MCF 10A (cell line): ENCODE measurements at regions not wholly inside any gene's neighbourhood (a gene's known extent, or its start where the extent isn't known, plus 50 kb on each side); places are given as distances from the start of the nearest gene placed in this dataset.

ENCODE experiments used
- BruUV-seq: library from RNA; stranded (reverse); fragments of 400-500 nt; replicated peaks from 2 replicates; lab custom pipeline; 2021; lab: Mats Ljungman, UMichigan
- CTCF ChIA-PET: fragments of 300-600 bp; sonication (Branson Sonifier 250); formaldehyde crosslinking; extraction: SDS; loops from one replicate; lab custom pipeline; 2021; ENCODE audit warnings: antibody characterized with exemption, inconsistent platforms; lab: Yijun Ruan, JAX
- POLR2A ChIA-PET: fragments of 300-600, 350-650 bp; sonication (Branson Sonifier 250); formaldehyde crosslinking; extraction: SDS; loops from one replicate; lab custom pipeline; 2020; ENCODE audit warnings: antibody characterized with exemption, inconsistent platforms; lab: Yijun Ruan, JAX
- DNase-seq: peaks from one replicate; pipeline ENCODE4 v3.0.0-alpha.2; 2018; ENCODE audit not compliant: unreplicated experiment
- H3K27ac Mint-ChIP-seq: one replicate; pipeline ENCODE4 v1.8.0; 2022; ENCODE audit warnings: mild to moderate bottlenecking, low read depth, mixed read lengths; ENCODE audit not compliant: unreplicated experiment
- H3K27me3 Mint-ChIP-seq: one replicate; pipeline ENCODE4 v1.8.0; 2022; ENCODE audit warnings: mixed read lengths; ENCODE audit not compliant: insufficient read depth, unreplicated experiment
- H3K36me3 Mint-ChIP-seq: one replicate; pipeline ENCODE4 v1.8.0; 2022; ENCODE audit warnings: mild to moderate bottlenecking, moderate library complexity, mixed read lengths; ENCODE audit not compliant: insufficient read depth, unreplicated experiment
- H3K4me1 Mint-ChIP-seq: one replicate; pipeline ENCODE4 v1.8.0; 2022; ENCODE audit warnings: mixed read lengths; ENCODE audit not compliant: insufficient read depth, unreplicated experiment
- H3K4me3 Mint-ChIP-seq: one replicate; pipeline ENCODE4 v1.8.0; 2022; ENCODE audit warnings: mild to moderate bottlenecking, moderate library complexity, mixed read lengths; ENCODE audit not compliant: unreplicated experiment
- H3K9me3 Mint-ChIP-seq: one replicate; pipeline ENCODE4 v1.8.0; 2022; ENCODE audit warnings: mixed read lengths; ENCODE audit not compliant: unreplicated experiment
- intact Hi-C: fragments of 100-400 bp; cut with micrococcal nuclease; formaldehyde crosslinking; loops from 2 replicates; pipeline ENCODE4 v1.14.1; 2022
- TF ChIP-seq, protein P1 (sequence below): fragments of 200-600 bp; IDR thresholded peaks from one replicate; pipeline ENCODE4 v1.8.0; 2022; ENCODE audit warnings: antibody characterized with exemption, mild to moderate bottlenecking; ENCODE audit not compliant: unreplicated experiment

- Mint-ChIP-seq H3K4me1 (peaks cover 12% of the 10 kb centered on the region), H3K4me3 (no peak overlapping the region), H3K36me3 (peaks cover 4% of the 10 kb centered on the region), H3K9me3 (no peaks in the 10 kb centered on the region), H3K27ac (no peak overlapping the region), H3K27me3 (no peaks in the 10 kb centered on the region)
- TF ChIP-seq, protein P1, sequence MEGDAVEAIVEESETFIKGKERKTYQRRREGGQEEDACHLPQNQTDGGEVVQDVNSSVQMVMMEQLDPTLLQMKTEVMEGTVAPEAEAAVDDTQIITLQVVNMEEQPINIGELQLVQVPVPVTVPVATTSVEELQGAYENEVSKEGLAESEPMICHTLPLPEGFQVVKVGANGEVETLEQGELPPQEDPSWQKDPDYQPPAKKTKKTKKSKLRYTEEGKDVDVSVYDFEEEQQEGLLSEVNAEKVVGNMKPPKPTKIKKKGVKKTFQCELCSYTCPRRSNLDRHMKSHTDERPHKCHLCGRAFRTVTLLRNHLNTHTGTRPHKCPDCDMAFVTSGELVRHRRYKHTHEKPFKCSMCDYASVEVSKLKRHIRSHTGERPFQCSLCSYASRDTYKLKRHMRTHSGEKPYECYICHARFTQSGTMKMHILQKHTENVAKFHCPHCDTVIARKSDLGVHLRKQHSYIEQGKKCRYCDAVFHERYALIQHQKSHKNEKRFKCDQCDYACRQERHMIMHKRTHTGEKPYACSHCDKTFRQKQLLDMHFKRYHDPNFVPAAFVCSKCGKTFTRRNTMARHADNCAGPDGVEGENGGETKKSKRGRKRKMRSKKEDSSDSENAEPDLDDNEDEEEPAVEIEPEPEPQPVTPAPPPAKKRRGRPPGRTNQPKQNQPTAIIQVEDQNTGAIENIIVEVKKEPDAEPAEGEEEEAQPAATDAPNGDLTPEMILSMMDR = no peak
- DNase-seq = no peak
- ChIA-PET POLR2A (interaction anchor here (0.6 kb wide), 1 partner anchor 938 kb away, joined by 3 read pairs; no protein-coding TSS in a partner anchor), CTCF (no interaction called here)
- BruUV-seq = no TSS peak
- intact Hi-C loops = loop anchor here (5.0 to 10.0 kb wide), 2 partner anchors 175 to 223 kb away; partner anchors contain the start of gene NRP1
These were observed 222.8 kb upstream of the NRP1 start for GRCh38 chr10:33557313-33557712.

- no peak overlapping the region for H3K4me3 Mint-ChIP-seq
- intact Hi-C loops = loop anchor here (5.0 to 10.0 kb wide), 2 partner anchors 174 to 222 kb away; partner anchors contain the start of gene NRP1
These were observed 222.2 kb upstream of the NRP1 start for GRCh38 chr10:33556620-33557019.

DNA sequence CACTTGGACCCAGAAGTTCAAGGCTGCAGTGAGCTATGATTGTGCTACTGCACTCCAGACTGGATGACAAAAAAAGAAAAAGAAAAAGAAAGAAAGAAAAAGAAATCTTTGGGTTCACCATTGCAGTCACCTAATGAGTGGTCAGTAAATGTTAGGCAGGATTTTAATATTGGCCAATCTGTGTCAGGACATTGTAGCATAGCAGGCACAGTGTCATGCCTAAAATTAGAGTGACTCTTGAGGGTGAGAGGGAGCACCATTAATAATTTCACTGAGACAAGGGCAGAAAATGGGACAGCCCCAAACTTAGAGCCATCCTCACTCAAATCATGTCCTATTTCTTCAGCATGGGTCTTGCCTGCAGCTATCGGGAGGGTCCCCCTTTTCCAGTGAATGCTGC is 221.6 kb upstream of the NRP1 start:
- CTCF ChIA-PET = no interaction called here
- TF ChIP-seq, protein P1 = no peak
- DNase-seq = no peak
- no peak overlapping the region for H3K4me3 Mint-ChIP-seq
- intact Hi-C loops = loop anchor here (5.0 to 10.0 kb wide), 2 partner anchors 174 to 221 kb away; partner anchors contain the start of gene NRP1
- H3K4me1 Mint-ChIP-seq = peaks cover 12% of the 10 kb centered on the region
- H3K27ac Mint-ChIP-seq = no peak overlapping the region
- no peaks in the 10 kb centered on the region for H3K36me3 Mint-ChIP-seq
- POLR2A ChIA-PET = no interaction called here
- BruUV-seq = no TSS peak
- H3K27me3 Mint-ChIP-seq = no peaks in the 10 kb centered on the region
- H3K9me3 Mint-ChIP-seq = no peaks in the 10 kb centered on the region

More at GRCh38 chr10:33556620-33557019, 222.2 kb upstream of the NRP1 start:
- no peaks in the 10 kb centered on the region for H3K27me3 Mint-ChIP-seq
- TF ChIP-seq, protein P1 = no peak
- H3K9me3 Mint-ChIP-seq = no peaks in the 10 kb centered on the region
- no peak overlapping the region for H3K27ac Mint-ChIP-seq
- peaks cover 2% of the 10 kb centered on the region for H3K36me3 Mint-ChIP-seq
- ChIA-PET POLR2A (no interaction called here), CTCF (no interaction called here)
- BruUV-seq = no TSS peak
- peaks cover 12% of the 10 kb centered on the region for H3K4me1 Mint-ChIP-seq
- no peak for DNase-seq

- intact Hi-C loops = loop anchor here (10.0 kb wide), 1 partner anchor 219 kb away; the partner anchor contains the start of gene NRP1
- peaks cover 5% of the 10 kb centered on the region for H3K4me1 Mint-ChIP-seq
- no peak overlapping the region for H3K4me3 Mint-ChIP-seq
- BruUV-seq = no TSS peak
- ChIA-PET POLR2A (no interaction called here), CTCF (no interaction called here)
- H3K27ac Mint-ChIP-seq = no peak overlapping the region
- DNase-seq = no peak
- no peaks in the 10 kb centered on the region for H3K36me3 Mint-ChIP-seq
- no peaks in the 10 kb centered on the region for H3K9me3 Mint-ChIP-seq
- TF ChIP-seq, protein P1 = no peak
- no peaks in the 10 kb centered on the region for H3K27me3 Mint-ChIP-seq
These were observed 219.5 kb upstream of the NRP1 start for GRCh38 chr10:33553748-33554571.
